ENCODE measurements at regions not wholly inside any gene's neighbourhood (a gene's known extent, or its start where the extent isn't known, plus 50 kb on each side); places are given as distances from the start of the nearest gene placed in this dataset.
"Not testable (repeated sequence)": the region's sequence is repeated elsewhere in the genome, so short reads cannot be mapped to it uniquely, and the experiment has no call there.

DNA sequence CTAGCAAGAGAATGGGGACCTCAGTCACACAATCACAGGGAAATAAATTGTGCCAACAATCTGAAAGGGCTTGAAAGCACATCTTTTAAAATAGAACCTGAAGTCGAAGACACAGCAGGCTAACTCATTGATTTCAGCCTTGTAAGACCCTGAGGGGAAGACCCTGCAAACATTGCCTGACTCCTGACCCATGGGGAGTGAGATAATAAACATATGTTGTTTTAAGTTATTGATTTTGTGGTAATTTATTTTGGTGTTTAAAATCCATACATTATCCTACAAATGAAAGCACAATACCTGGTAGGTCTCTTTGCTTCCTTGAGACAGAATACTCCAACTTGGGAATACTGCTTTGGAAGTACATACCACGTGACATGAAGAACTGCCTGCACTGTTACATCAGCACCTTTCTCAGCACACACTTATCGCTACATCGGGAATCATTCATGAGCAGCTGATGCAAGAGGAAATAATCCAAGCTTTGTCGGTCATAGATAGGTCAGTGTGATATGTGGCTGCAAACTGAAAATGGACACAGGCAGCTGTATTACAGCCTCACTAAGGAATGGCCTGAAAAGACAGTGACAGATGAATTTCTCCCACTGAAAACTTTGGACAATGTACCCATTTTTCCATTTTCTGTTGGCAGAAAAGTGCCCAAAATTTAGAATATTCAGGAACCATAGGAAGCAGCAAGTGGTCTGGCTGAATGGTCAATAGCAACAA, 494.5 kb upstream of the MAP2 start:
- no peak for DNase-seq (ENCODE audit: low read depth in 2 of 2)

DNA sequence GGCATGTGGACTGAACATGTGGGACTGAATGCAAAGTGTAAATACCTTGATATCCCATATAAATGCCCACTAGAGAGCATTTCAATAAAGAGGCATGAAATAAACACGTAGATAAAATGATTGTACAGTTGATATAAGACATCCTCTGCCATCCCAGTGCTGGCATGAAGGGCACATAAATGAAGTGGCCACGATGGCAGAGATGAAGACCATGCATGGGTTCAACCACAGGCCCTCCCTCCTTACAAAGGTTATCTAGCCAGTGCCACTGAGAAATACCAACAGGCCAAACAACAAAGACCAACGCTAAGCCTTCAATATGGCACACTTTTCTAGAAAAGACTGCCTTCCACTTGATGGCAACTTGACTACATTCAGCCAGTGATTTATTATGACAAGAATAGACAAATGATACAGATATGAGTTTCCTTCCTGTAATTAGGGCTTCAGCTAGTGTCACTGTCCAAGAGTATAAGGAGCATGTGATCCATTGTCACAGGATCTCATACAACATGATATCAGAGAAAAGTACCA, 493.9 kb upstream of the MAP2 start:
- DNase-seq (ENCODE audit: low read depth in 2 of 2), result no peak

DNA sequence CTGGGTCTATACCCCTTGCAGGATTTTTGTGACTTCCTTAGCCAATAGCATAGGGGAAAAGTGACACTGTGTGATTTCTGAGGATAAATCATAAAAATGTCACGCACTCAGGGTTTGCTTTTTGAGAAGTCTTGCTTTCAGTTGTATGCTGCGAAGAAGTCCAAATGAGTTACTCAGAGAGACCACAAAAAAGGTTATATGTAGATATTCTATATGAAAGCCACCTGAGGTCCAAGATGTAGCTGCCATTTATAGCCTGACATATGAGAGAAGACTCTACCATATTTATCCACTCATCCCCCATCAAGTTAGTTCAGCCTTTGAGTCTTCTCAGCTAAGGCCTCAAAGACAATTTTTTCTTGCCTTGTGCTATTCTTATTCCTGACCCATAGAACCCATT, 488.3 kb upstream of the MAP2 start:
- no peak for DNase-seq (ENCODE audit: low read depth in 2 of 2)

DNA sequence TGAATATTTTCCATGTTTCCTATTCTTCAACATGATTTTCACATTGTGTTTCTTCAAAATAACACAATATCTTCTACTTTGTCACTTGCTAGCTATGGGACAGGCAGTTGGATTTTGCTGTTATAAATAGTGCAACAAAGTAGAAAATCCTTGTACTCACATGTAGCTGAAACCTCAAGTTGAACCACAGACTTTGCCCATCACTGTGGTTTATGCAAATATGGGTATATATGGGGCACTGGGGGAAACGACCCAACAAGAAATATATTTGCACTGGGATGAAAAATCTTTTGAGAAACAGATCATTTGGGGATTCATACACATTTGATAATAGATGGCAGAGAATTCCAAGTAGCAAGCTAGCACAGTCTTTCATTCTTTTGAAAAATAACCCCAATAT, 486.3 kb upstream of the MAP2 start:
- DNase-seq (ENCODE audit: low read depth in 2 of 2), result no peak

DNA sequence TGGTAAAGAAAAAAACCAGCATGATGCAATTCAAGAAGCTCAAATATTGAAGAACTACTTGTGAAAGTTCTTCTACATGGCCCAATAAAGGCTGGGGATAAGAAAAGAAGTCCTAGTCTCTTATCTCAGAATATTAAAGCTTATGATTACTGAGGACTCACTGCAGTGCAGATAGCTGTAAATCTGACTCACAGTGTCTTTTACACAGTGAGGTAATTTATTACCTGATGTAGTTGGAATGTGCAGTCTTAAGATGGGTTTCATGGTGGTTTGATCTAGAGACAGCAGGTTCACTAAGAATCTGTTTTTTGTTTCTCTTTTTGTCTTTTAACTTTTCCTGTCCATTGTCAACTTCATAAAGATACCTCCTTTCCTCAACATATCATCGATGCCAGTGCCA, 484.0 kb upstream of the MAP2 start:
- no peak for DNase-seq (ENCODE audit: low read depth in 2 of 2)

DNA sequence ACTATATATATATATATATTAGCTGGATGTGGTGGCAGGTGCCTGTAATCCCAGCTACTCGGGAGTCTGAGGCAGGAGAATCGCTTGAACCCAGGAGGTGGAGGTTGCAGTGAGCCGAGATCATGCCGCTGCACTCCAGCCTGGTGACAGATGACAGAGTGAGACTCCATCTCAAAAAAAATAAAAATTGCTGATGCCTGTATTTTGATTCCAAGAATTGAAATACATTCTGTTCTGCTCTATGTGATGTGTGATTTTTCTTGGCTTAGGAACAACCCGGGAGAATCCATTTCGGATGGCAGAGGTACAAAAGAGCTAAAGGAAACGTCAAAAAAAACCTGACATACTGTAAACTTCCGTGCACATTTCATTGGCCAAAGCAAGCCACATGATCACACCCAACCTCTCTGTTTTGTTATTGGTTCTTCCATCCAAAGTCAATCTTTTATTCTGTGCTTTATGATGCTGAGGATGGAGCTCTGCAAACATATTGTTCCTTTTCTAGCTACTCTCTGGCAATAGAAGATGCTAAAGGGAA, 478.1 kb upstream of the MAP2 start:
- DNase-seq (ENCODE audit: low read depth in 2 of 2), result no peak

DNA sequence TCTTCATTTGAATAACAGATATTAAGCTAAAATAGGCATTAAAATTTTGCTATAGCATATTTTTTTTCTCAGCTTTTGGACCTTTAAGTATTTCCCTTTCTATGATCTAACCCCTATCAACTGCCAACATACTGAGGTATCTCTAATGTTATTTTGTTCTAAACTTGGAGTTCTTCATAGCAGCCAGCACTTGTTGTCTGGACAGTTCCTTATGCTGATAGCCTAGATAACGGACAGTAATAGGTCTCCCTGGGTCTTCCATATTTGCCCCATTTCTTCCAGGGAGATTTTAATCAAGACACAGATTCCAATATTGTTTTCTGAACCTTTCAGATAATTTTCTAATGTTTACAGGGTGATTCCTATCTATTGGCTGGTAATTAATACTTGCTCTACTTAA, 475.8 kb upstream of the MAP2 start:
- no peak for DNase-seq (ENCODE audit: low read depth in 2 of 2)

DNA sequence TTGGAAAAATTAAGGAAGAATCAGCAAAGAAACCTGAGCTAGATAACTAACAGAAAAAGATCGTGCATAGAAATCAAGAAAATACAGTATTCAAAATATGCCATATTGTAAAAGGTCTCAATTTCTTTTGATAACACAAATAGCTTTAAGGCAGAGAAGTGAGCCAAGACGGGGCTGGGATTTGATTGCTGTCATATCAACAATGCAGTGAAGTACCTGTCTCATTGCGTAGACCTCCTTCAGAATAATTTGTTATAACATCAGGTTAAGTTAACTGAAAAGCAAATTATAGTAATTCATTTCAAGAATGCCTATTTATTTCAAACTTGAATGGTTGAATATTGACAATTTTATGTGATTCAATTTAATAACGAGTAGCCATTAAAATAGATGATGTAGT, 453.8 kb upstream of the MAP2 start:
- no peak for DNase-seq (ENCODE audit: low read depth in 2 of 2)

DNA sequence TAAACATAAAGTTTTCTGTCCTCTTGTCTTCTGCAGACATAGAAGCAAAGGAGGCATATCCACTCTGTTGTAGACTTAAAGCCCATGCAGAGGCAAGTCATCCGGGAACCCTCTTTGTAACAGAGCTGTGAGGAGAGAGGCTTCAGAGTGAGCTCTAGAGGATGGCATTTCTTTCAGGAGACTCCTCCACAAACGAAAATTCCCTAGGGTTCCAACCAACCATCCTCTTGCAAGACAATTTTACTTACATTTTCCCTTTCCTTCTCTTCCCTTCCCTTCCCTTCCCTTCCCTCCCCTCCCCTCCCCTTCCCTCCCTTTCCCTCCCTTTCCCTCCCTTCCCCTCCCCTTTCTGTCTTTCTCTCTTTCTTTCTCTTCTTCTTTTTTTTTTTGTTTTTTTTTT, 446.3 kb upstream of the MAP2 start:
- DNase-seq (ENCODE audit: low read depth in 2 of 2), result no peak

DNA sequence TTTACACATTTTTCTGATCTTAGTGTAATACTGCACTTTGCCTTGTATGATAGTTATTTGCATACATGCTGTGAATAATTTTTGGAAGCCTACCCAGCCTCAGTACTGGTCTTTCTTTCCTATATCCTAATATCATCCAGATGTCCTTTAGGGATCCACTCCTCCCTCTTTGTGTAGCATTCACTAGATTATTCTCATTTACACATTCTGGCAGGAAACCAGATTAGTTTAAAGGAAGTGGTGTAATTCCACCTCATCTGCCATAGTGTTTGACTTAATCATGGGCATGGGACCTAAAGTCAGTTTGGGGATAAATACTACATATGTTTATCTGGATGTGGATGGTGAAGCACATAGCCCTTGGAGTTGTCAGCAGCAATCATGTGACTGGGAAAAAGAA, 444.9 kb upstream of the MAP2 start:
- no peak for DNase-seq (ENCODE audit: low read depth in 2 of 2)

DNA sequence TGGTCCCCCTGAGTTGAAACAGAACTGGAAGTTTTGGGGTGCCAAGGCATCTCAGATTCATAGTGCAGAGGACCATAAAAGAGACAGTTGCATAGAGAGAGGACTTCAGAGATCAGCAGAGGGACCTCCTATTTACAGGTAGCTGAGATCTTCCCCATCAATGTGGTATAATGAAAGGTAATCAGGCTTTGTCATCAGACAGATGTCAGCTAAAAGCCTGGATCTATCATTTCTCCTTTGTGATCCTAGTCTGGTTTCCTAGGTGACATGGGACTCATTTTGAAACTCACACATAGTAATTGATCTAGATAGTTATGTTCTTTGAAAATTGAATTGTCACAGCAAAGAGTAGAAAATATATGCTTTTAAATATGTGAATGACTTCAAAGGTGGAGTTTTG, 443.5 kb upstream of the MAP2 start:
- DNase-seq (ENCODE audit: low read depth in 2 of 2), result no peak

DNA sequence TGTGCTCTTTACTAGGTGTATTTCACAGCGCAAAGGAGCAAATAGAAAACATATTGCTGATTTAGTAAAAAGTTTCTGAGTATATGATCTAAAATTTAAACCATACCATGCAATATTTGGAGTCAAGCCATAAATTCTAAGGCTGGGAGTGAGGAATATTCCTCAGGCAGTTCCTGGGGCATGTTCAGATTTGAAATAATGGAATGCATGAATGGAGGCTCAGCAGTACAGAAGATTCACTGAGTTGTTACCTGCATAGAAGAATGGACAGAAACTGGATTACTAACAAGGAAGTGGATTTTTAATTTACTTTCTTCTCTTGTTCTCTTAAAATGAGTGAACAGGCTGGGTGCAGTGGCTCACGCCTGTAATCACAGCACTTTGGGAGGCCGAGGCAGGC, 441.0 kb upstream of the MAP2 start:
- no peak for DNase-seq (ENCODE audit: low read depth in 2 of 2)

DNA sequence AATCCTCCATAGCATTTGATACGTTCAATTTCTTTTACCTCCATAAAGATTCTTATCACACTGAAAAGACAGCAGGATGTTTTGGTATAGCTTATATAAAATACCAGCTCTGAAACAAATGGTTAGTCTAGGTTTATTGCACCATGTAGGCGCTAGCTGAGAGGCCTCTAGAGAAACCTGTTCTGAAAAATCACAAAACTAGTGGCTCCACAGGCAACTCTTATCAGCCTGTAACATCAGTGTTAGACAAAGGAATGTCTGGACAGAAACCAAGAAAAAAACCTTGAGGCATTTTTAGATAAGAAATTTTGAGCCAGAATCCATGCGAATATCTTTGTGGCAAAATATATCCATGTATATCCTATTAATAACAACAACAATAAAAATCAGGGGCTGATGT, 440.4 kb upstream of the MAP2 start:
- DNase-seq (ENCODE audit: low read depth in 2 of 2), result no peak

DNA sequence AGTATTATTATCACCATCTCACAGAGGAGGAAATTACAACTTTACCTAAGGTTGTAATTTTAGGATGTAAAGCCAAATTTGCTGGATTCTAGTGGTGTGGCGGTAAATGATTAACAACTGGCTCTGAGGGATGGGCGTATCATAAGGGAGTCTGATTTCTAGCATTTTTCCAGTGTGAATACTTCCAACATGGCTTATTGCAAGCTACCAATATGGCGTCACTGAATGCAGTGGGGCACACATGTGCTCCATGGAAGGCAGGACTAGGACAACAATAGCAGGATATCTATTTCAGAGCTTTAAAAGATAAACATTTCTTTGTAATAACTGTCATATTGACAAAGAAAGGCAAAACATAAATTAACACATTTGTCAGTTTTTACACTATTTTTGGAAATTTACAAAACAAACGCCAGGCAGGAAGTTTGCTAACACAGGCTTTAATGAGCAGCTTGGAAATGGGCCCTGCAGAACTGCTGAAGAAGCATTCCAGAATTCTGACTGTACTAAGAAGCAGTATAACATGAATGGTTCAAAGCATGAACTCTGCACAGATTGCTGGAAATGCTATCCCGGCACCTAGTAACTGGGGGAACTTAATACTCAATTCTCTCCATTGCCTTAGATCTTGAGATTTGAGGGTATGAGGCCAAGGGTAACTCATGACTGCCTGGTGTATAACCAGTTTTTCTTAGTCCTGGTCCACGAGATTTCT, 439.3 kb upstream of the MAP2 start:
- no peak for DNase-seq (ENCODE audit: low read depth in 2 of 2)

DNA sequence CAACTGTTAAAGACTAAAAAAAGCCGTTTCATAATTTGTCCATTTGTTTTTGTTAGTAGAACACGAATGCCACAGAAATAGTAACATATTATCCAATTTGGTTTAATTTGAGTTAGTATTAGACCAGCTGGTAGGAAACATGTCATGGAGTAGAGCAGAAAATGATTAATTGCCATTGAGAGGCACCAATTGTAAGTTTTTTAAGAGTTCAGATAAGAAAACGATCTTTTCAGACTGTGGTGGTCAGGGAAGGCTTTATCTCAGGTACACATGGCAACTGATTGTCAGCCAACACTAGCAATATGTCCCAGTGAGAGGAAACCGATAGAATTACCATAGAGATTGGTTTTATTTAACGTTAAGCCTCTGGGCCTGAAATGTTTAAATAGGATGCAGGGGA, 438.2 kb upstream of the MAP2 start:
- no peak for DNase-seq (ENCODE audit: low read depth in 2 of 2)

DNA sequence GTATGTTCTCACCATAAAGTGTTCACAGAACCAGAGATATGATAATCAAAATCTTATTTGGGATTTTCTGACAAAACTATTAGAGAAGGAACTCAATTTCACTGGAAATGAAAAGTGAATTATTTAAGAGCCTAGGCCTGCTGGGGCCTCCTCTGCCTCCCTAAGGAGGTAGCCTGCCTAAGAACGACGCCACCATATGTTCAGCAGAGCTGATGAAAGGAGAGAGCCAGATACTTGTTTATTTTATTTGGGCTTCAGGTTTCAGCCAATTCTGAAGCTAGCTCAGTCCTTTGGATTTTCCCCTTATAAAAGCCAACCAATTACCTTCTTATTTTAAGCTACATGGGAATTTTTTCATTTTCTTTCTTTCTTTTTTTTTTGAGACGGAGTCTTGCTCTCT, 433.1 kb upstream of the MAP2 start:
- no peak for DNase-seq (ENCODE audit: low read depth in 2 of 2)

DNA sequence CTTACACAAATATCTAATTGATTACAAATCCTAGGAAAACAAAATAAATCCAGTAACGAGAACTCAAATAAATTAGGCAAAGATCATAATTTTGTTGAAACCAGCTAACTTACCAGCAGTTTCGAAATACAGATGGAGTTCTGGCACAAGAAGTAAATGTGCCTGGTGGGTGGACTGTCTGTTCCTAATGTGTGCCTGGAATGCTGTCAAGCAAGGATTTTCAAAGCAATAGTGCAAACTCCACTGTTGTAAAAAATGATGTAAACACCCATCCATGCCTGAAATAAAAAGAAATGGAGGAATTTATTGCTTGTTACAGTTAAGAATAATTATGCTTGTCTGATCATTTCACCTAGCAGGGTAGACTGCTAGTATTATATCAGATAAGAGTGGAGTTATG, 423.9 kb upstream of the MAP2 start:
- no peak for DNase-seq (ENCODE audit: low read depth in 2 of 2)

DNA sequence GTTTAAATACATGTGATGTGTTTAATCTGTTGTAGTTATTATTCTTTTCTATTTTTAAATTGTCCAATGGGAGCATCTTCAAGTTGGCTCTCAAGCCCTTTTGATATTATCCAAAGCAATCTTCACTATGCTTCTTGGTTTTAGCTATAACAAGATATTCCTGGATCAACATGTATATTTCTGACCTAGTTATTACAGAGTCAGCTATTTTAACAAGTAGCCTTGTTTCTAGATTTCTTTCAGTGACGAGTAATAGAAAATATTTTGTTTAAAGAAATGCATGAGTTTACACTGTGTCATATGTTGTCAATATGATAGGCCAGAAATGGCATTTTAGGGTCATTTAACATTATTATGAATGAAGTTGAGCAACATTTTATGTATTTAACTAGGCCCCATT, 421.8 kb upstream of the MAP2 start:
- no peak for DNase-seq (ENCODE audit: low read depth in 2 of 2)

DNA sequence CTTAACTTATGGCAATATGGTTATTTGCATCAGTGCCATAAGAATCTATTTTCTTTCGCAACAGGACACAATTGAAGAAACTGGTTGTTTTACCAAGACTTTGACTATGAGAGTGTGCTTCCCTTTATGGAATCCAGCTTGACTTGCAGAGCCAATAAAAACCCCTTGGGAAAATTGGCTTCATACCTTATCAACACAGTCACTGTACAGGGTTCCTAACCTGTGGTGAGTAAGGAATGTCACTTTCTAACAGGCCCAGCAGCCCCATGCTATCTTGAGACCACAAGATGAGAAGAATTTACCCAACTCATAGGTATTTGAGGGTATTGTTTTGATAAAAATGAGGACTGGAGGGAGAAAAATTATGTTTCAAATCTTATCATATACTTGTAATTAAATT, 418.5 kb upstream of the MAP2 start:
- no peak for DNase-seq (ENCODE audit: low read depth in 2 of 2)

DNA sequence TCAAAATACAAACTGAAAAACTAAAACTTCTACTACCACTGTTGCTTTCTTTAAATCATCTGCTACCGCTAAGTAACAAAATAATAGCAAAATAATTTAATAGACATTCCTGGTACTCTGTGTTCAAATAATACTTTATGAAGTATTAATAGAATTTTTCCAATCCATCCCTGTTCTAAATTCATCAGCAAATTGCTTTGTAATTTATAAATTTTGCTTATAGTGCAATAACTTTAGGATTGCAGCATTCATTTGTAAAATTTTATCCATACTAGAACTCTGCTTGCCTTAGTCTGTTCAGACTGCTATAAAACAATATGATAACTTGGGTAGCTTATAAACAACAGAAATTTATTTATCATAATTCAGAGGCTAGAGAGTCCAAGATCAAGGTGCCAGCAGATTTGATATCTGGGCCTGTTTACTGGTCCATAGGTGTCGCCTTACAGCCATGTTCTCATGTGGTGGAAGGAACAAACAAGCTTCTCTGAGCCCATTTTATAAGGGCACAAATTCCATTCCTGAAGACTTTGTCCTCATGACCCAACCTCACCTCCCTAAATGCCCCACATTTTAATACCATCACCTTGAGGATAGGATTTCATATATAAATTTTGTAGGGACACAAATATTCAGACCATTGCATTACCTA, 415.1 kb upstream of the MAP2 start:
- DNase-seq (ENCODE audit: low read depth in 2 of 2), result no peak

DNA sequence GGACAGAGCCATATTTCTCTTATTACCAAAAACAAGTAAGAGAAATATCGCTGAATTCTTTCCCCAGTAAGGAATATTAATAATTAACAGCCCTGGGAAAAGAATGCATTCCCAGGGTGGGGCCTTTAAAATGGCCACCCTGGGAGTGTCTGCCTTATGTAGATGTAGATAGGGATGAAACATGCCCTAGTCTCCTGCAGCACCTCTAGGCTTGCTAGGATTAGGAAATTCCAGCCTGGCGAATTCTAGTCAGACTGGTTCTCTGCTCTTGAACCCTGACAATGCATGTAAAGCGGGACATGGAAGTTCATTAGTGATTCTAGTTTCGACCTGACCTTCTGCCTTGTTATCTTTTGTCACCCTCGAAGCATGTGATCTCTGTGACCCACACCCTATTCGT, 405.2 kb upstream of the MAP2 start:
- not testable (repeated sequence) for DNase-seq (ENCODE audit: low read depth in 2 of 2)

DNA sequence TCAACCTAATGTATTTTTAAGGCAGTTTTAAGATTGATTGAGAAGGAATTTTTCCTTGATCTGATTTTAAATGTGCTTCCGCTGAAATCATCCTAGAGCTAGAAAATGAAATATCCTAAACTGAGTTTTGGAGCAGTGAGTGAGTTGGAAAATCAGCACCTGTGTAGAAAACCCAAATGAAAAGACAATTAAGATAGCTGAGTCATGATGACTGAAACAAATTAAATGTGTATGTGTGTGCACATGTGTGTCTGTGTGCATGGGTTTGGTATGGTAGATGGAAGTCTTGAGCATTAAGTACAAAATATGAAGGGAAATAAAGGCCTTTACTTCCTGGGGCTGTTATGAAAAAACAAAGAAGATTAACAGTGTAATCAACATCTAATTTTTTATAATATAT, 394.6 kb upstream of the MAP2 start:
- DNase-seq (ENCODE audit: low read depth in 2 of 2), result no peak

DNA sequence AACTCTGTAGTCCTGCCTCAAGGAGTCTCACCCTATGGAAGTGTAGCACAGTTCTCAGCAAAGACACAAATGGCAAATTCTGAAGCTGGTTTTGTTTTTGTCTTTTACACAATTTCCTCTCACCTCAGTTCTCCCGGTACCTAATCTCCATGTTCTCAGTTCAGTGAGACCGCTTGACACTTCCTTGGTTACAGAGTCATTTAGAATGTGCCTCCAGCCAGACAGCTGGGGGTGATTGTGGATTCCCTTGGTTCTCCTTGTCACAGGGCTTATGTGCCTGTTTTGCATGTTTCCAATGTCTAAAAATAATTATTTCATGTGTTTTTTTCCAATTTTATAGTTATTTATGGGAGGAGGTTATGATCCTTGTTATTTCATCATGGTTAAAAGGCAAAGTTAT, 379.5 kb upstream of the MAP2 start:
- no peak for DNase-seq (ENCODE audit: low read depth in 2 of 2)

Data from dermis microvascular lymphatic vessel endothelial cell (primary cell).